ENCODE measurements at regions not wholly inside any gene's neighbourhood (a gene's known extent, or its start where the extent isn't known, plus 50 kb on each side); places are given as distances from the start of the nearest gene placed in this dataset.

- Histone ChIP-seq H3K4me2 (ENCODE audit: insufficient read depth, low read length) (no peak overlapping the region), H2AFZ (ENCODE audit: low read depth, low read length) (no peak overlapping the region), H3K27me3 (ENCODE audit: control insufficient read depth in 2 of 2, insufficient read depth in 2 of 2, low read length in 2 of 2) (no peaks in the 10 kb centered on the region), H3K4me1 (ENCODE audit: control insufficient read depth, extremely low read depth, insufficient read depth, low read length) (no peaks in the 10 kb centered on the region), H3K9me3 (replicated peaks; ENCODE audit: control insufficient read depth, insufficient read depth, low read length) (no peaks in the 10 kb centered on the region), H3K79me2 (ENCODE audit: control insufficient read depth, insufficient read depth, low read length) (no peaks in the 10 kb centered on the region), H3K9ac (replicated peaks; ENCODE audit: extremely low read depth, insufficient read depth, low read length) (no peak overlapping the region), H3K27ac (ENCODE audit: insufficient read depth, low read depth, low read length) (no peak overlapping the region), H3K36me3 (ENCODE audit: control insufficient read depth in 2 of 2, extremely low read depth in 1 of 2, insufficient read depth in 2 of 2, low read length in 2 of 2) (no peaks in the 10 kb centered on the region), H3K4me3 (replicated peaks in 1 of 3; ENCODE audit: insufficient read depth in 1 of 3, low read depth in 1 of 3, low read length in 3 of 3) (no peak overlapping the region), H3K9me1 (replicated peaks; ENCODE audit: control insufficient read depth, extremely low read depth, insufficient read depth, low read length) (no peaks in the 10 kb centered on the region), H4K20me1 (replicated peaks; ENCODE audit: control insufficient read depth, extremely low read depth, insufficient read depth, low read length) (no peaks in the 10 kb centered on the region)
- CTCF ChIA-PET, result no interaction called here
- DNase-seq (ENCODE audit: low read depth, low spot score) (no peak), FAIRE-seq (no peak)
- dilution Hi-C loops (cut with MboI; ENCODE audit: extremely low pct_ligation_motif_present, low sequenced_read_pairs), result no loop called here
- POLR2A ChIA-PET, result no interaction called here
- BruUV-seq (replicated peaks), result no TSS peak
- intact Hi-C loops (cut with micrococcal nuclease), result no loop called here
- TF ChIP-seq MAX (IDR thresholded peaks at IDR 0.05; ENCODE audit: insufficient read depth, insufficient read length) (no peak), POLR2AphosphoS5 (IDR thresholded peaks at IDR 0.05; ENCODE audit: insufficient read depth, low read depth, low read length) (no peak), POLR2A (IDR thresholded peaks at IDR 0.05; ENCODE audit: low read depth, low read length) (no peak), JUN (IDR thresholded peaks at IDR 0.05; ENCODE audit: borderline replicate concordance, insufficient read depth, insufficient read length, low read depth) (no peak), MYC (IDR thresholded peaks at IDR 0.05; ENCODE audit: low read depth, low read length) (no peak), CTCF (IDR thresholded peaks at IDR 0.05; ENCODE audit: extremely low read depth in 1 of 2, insufficient read depth in 1 of 2, low read depth in 1 of 2, low read length in 2 of 2) (no peak), EZH2 (IDR thresholded peaks at IDR 0.05; ENCODE audit: borderline replicate concordance, low read depth, low read length, severe bottlenecking) (no peak), FOS (IDR thresholded peaks at IDR 0.05; ENCODE audit: borderline replicate concordance, insufficient read depth, low read length) (no peak), GATA2 (IDR thresholded peaks at IDR 0.05; ENCODE audit: insufficient read depth, insufficient read length, low read depth, low read length) (no peak)
Measured at GRCh38 chr11:82577246-82577645, 156.4 kb downstream of the FAM181B start.
